ENCODE measurements at regions not wholly inside any gene's neighbourhood (a gene's known extent, or its start where the extent isn't known, plus 50 kb on each side); places are given as distances from the start of the nearest gene placed in this dataset.
A peak's percentile ranks its signal among the peaks of the same experiment; 100 is the strongest.
"Not testable (repeated sequence)": the region's sequence is repeated elsewhere in the genome, so short reads cannot be mapped to it uniquely, and the experiment has no call there.

DNA sequence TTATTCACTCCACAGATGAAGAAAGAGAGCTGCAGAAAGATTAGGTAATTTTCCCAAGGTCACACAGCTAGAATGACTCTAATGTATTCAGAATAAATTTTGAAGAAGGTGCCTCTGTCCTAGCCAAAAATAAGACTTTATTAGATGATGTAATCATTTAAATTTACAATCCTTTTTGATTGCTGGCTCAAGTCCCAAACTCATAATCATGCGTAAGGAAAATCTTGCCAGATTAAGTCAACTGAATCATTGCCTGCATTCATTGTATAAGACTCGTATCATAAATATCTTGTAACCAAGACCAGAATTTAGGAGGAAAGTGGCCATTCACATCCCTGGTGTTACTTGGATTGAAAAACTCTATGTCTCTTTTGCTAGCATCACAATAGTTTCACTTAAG, 53.1 kb upstream of the STK39 start:
- peak; percentile 32 for DNase-seq

DNA sequence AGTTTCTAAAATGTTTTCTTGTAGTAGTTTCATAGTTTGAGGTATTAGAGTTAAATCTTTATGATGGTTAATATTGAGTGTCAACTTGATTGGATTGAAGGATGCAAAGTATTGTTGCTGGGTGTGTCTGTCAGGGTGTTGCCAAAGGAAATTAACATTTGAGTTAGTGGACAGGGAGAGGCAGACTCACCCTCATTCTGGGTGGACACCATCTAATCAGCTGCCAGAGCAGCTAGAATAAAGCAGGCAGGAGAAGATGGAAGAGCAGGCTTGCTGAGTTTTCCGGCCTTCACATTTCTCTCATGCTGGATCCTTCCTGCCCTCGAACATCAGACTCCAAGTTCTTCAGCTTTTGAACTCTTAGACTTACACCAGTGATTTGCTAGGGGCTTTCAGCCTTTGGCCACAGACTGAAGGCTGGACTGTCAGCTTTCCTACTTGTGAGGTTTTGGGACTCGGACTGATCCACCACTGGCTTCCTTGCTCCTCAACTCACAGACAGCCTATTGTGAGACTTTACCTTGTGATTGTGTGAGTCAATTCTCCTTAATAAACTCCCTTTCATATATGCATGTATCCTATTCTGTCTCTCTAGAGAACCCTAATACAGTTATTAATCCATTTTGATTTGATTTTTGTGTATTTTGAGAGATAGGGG, 56.8 kb upstream of the STK39 start:
- DNase-seq, result no peak

DNA sequence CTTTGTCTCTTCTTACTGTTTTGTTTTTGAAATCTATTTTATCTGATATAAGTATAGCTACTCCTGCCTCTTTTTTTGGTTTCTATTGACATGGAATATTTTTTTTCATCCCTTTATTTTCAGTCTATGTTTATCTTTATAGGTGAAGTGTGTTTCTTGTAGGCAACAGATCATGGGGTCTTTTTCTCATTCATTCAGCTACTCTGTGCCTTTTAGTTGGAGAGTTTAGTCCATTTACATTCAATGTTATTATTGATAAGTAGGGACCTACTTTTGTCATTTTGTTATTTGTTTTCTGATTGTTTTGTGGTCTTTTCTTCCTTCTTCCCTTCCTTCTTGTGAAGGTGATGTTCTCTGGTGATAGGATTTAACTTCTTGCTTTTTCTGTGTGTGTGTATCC, 60.0 kb upstream of the STK39 start:
- no peak for DNase-seq

DNA sequence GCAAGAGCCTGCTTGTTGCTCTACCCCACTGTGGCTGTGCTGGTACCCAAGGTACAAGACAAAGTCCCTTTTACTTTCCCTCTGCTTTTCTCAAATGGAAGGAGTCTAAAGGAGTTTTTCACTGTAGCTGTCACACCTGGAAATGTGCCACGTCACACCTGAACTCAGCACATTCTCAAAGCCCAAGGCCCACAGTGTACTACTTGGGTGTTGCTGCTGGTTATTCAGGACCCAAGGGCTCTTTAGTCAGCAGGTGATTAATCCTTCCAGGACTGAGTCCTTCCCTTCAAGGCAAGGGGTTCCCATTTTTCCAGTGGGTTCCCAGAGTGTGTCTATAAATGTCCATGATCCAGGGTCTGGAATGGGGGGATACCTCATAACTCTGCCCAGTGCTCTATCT, 63.2 kb upstream of the STK39 start:
- DNase-seq, result no peak

DNA sequence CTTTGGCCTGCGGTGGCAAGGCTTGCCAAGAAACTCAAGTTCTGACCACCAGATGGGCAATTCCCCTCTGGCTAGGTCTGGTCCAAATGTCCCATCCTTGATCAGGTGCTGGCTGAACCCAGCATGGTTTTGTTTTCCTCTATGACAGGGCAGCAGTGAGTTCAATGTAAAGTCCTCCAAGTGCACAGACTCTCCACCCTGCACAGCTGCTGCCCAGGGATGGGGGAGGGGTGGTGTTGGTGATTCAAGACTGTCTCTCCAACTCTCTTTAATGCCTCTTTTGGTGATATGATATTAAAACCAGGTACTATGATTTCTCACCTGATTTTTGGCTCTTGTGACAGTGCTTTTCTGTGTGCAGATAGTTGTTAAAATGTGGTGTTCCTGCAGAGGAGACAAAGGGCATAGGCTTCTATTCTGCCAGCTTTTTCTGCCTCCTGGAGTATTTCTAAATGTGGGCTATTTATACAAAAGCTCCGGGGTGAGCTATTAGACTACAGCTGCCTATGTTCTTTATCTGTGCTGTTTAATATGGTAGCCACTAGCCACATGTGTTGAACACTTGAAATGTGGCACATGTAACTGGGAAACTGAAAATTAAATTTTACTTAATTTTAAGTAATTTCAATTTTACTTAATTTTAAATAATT, 64.0 kb upstream of the STK39 start:
- peak; percentile 77 for DNase-seq

DNA sequence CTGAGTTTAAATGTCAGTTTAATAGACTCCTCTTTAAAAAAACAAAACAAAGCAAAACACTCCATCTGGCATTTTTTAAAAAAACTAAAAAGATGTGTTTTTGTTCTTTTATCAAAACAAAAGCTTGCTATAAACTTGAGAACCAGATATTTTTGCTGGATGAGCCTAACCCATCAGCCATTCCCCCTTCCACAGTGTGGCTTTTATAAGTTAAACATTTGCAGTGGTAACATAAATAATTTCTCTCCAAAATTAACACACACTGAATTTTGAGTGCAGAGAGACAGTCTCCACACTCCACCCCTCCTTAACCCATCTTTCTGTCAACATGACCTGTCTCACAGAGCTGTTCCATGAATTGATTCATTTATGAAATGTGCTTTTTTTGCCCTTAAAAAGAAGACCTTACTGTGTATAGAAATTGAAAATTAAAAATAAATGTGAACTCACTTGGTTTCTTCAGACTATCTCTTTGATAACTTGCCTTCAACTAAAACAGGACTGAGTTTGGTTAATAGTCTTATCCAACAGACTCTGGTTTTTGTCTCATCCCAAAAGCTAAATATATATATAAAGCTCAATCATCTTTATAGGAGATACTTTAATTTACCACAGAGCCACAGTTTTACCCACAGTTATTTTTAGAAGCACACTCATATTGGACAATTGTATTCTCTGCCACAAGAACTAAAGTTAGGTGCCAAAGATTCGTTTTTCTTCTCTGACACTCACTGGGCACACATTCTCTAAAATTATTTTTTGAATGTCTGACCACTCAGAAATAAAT, 64.8 kb upstream of the STK39 start:
- peak; percentile 5 for DNase-seq

DNA sequence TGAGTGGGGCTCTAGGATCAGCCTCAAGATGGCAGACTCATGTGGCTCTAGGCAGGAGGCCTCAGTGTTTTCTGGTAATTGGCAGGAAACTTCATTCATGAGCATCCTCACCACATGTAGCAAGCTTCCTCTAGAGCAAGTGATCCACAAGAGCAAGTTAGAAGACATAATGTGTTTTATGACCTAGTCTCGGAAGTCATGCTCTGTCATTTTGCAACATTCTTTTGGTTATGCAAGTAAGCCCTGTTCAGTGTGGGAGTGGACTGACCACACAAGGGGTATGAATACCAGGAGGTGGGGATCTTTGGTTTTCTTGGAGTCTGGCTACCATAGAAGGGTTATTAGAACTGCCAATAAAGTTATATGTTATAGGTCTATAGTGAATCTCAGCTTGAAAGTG, 66.8 kb upstream of the STK39 start:
- DNase-seq, result no peak

DNA sequence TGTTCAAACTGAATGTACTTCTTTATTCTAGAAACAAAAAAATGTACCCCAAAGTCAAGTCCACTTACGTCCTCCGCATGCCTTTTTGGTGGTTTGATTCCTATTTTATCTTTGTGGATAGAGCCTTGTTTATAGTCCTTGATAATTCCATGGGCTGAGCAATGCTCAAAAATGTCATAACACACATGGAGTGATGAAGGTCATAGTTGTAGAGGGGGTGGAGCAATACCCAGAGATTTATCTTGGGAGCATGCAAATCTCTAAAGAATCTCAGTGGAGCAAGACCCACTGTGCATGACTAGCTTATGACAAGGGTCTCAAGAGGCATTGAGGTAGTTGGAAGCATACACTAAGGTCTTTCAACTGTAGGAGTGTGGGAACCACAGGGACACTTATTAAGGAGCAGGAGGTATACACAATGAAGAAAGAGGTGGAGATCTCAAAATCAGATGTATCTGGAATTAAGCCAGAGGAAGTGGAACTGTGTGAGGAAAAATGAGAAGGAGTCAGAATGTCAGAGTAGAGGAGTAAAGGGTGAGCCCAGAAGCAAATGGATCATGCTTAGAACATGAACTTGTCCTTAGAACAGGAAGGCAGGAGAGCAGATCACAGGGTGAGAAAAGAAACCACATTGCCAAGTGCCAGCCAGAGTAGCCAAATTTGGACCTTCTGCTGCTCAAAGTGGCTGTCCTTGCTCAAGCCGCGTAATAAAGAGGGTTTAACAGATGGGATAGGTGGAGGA, 68.1 kb upstream of the STK39 start:
- DNase-seq, result no peak

DNA sequence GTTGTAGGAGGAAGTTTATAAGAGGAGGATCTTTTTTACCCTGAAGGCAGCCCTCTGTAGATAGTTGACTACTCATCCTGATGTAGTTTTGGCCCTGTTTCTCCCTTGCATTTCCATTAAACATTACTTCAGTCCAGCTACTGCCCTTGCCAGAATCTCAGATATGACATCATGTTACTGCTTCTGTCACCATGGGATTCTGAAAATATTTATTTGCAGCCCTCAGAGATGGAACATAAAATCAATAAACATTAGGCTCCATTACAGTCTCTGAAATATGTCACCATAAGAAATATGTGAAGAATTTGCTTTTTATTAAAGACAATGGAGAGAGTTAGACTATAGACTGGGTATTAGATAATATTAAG, 68.7 kb upstream of the STK39 start:
- peak; percentile 56 for DNase-seq

DNA sequence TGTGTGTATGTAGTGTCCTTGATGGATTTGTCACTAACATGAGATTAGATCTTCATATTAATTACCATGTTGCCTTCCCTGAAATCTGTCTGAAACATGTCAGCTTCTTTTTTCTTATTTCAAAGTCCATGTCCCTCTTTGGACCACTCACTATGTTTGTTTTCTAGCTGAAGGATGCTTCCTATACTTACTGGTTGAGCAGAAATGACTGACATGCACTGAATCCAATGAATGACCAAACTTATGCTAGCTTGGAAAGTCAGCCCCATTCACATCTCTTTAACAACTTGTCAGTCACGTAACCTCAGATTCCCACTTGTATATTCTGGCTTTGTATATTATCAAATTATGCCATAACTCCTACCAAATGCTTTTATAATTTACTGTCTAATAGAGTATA, 69.9 kb upstream of the STK39 start:
- DNase-seq, result no peak

DNA sequence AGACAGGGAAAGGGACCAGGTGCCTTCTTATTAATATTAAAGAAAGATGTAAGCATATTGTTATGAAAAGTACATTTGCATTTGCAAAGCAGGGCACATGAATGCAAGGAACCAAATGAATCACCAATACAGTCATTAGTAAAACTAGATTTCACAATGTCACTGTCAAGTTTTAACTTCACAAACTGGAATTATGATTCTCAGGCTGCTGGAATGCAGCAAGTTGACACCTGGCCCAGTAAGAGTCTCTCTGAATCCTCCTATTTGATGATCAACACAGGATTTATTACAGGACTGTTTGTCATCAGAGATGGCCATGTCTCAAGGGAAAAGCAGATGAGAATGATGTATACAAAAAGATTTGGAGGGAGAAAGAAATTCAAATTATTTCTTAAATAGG, 72.9 kb upstream of the STK39 start:
- no peak for DNase-seq

DNA sequence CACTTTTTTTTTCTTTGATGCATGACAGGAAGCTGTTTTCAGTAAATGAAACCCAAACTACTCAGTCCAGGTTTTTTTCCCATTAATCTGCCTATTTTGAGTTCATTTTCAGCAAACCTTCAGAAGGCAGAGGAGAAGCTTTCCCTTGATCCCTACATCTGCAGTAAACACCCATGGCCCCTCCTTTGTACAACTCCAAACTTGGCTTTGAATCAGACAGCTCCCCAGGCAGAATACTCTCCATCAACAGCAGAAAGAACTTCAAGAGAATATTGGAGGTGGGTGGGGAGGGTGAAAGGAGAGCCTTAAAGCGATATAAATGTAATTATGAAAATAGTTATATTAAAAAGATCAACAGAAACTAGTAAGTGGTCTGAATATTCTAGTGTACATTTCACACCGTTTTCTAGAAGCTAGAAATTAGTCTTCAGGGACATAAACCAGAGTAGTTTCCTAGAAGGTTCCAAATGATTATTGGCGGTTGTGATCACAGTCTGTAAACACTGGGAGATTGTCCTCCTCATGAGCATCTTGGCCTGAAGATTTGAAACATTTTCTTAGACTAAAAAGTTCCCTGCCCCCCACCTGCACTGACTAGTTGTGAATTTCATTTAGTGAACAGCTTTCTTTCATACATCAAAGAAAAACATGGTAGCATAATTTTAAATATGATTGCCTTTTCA, 75.1 kb upstream of the STK39 start:
- peak; percentile 49 for DNase-seq

DNA sequence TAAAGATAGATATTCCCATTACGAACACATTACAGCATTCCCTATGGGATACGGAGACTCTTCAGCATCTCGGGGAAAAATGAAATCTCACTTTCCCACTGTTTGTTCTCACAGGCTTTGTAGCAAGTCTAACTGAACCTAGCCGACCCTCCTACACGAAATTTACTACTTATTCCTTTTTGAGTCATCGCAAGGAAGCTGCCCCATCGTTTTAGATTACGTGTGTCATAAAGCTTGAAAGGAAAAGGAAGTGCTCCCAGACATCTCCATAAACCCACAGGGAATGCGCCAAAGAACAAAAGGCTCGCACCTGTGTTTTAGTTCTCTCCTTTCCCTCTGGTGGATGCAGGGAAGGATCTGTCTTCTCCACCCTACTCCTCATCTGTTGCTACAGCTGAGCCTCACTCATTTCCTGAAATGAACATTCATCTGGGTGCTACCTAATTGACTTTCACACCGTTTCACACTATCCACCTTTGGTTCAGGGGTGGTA, 76.2 kb upstream of the STK39 start:
- no peak for DNase-seq

DNA sequence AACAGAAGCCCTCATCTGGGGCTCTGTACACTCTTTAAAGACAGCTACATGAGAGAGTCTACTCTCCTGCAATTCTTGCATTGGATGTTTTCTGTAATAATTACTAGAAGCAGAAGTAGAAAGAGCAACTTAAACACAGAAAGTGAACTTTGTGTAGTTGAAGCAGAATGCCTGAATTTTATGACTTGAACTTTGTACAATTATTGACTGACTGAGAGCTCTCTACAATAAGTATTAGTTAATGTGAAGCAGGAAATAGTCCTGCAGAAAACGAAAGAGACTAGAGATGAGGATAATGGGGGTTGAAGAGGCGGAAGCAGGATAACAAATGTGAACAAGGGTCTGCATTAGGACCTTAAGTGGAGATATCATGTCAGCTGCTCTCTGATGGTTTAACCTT, 79.2 kb upstream of the STK39 start:
- no peak for DNase-seq

DNA sequence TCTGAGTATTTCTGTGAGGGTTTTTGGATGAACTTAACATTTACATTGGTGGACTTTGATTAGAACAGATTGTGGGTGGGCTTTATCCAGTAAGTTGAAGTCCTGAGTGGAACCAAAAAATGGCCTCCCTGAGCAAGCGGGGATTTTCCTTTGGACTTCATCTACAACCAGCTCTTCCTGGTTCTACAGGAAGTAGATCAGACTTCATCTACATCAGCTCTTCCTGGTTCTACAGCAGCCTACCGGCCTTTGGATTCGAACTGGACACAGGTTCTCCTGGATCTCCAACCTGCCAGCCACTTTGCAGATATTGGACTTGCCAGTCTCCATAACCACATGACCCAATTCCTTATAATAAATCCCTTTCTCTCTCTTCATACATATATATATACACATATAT, 79.9 kb upstream of the STK39 start:
- no peak for DNase-seq

DNA sequence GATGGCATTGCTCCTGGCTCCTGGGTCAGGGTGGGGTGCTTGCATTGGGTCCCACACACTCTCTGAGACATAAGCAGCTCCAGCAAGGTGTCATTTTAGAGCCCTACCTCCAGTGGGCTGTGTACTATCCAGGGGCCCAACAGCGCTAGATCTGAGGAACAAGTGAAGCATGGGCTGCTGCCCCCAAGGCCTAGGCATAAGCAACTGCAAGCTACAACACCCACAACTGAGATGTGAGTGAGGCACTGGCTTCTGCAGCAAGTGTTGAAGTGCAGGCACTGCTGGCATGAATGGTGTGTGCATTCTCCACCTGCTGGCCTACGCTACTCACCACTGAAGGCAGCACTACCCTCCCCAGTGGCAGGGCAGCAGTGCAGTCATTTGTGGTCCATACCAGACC, 81.0 kb upstream of the STK39 start:
- DNase-seq, result no peak

DNA sequence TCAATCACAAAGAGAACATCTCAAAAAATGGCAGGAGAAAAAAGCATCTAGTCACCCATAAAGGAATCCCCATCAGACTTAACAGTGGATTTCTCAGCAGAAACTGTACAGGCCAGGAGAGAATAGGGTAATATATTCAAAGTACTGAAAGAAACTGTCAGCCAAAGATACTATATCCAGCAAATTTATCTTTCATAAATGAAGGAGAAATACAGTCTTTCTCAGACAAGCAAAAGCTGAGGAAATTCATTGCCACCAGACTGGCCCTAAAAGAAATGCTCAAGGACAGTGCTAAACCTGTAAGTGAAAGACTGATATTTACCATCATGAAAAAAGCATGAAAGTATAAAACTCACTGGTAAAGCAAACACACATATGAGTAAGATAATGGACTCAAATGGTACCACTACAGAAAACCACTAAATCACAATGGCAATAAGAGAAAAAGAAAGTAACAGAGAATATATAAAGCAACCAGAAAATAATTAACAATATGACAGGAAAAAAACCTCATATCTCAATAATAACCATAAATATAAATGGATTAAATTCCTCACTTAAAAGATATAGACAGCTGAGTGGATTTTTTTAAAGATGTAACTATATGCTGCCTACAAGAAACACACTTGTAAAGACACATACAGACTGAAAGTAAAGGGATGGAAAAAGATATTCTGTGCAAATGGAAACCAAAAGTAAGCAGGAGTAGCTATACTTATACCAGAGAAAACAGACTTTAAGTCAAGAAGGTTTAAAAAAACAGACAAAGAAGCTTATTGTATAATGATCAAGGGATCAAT, 83.4 kb upstream of the STK39 start:
- no peak for DNase-seq

DNA sequence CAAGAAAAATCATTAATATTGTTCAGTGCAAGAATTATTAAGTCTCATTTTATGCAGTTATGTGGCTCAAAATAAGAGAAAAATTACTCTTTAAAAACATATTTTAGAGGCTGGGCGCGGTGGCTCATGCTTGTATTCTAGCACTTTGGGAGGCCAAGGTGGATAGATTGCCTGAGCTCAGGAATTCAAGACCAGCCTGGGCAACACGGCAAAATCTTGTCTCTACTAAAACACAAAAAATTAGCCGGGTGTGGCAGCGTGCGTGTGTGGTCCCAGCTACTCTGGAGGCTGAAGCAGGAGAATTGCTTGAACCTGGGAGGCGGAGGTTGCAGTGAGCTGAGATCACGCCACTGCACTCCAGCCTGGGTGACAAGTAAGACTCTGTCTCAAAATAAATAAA, 87.9 kb upstream of the STK39 start:
- not testable (repeated sequence) for DNase-seq

DNA sequence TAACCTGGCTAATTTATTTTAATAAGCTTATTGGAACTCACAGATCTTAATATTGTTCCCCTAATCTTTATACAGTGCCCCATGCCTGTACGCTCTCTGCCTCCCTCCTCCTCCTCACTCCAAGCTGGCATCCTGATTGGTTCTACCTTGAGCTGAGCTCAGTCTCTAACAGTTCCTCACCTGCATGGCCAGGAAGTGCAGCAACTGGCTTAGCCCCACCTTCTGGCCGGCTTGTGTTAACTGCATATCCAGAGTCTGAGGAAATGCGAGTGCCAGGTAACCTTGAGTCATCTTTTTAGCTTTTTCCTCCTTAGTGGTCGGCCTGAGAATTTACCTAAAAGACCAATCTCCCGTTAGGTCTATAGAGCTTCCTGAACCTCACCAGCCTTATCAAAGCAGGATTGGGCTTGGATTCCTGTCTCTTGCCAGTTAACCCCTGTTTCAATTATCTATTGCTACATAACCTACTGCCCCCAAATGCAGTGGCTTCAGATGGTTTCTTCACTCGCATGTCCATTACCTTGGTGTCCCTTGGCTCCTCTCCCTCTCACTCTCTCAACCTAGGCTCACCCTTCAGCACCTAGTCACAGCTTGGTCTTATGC, 89.5 kb upstream of the STK39 start:
- no peak for DNase-seq

DNA sequence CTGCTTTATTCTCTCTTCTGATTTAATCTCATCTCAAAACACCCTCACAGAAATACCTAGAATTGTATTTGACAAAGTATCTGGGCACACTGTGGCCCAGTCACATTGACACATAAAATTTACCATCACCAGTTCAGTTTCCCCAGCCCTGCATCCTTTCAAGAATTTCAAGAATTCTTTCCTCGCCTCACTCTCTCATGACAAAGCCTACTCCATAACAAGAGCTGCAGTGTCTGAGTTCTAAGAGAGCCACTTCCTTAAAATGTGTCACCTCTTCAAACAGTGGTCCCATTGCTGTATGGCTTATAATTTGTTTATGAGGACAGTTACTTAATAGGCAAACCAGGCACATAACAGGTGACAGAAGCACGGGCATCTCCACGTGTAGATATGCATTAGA, 90.9 kb upstream of the STK39 start:
- DNase-seq, result no peak
